AG04450 (cell line): ENCODE measurements at regions not wholly inside any gene's neighbourhood (a gene's known extent, or its start where the extent isn't known, plus 50 kb on each side); places are given as distances from the start of the nearest gene placed in this dataset.

Experiments
- CTCF ChIA-PET: fragments of 300-600, 350-600 bp; formaldehyde crosslinking; extraction: SDS; loops from one replicate; lab custom pipeline; 2022; ENCODE audit warnings: antibody characterized with exemption, inconsistent platforms; lab: Charles Lee
- POLR2A ChIA-PET: fragments of 350-600 bp; formaldehyde crosslinking; extraction: SDS; loops from one replicate; lab custom pipeline; 2021; ENCODE audit warnings: antibody characterized with exemption, inconsistent platforms; lab: Yijun Ruan, JAX
- DNase-seq: peaks from one replicate; pipeline ENCODE4 v3.0.0-alpha.2; 2011; ENCODE audit warnings: low read depth, low spot score
- H3K27ac ChIP-seq: one replicate; pipeline ENCODE4 v1.5.1; 2012; ENCODE audit warnings: low read depth, low read length, control low read depth
- H3K27me3 ChIP-seq: one replicate; pipeline ENCODE4 v1.6.0; 2012; ENCODE audit warnings: low read length; ENCODE audit not compliant: control insufficient read depth, insufficient read depth
- H3K4me3 ChIP-seq: 2 replicates; pipeline ENCODE4 v1.5.1; 2011; ENCODE audit warnings: mild to moderate bottlenecking, low read depth, low read length, control low read depth
- H3K9me3 ChIP-seq: 2 replicates; pipeline ENCODE4 v1.5.1; 2012; ENCODE audit warnings: low read length; ENCODE audit not compliant: control insufficient read depth, insufficient read depth
- TF ChIP-seq, protein P1 (sequence below): IDR thresholded peaks from 2 replicates; pipeline ENCODE4 v1.5.1; 2011; ENCODE audit warnings: low read depth, low read length, control low read depth, inconsistent platforms

DNA sequence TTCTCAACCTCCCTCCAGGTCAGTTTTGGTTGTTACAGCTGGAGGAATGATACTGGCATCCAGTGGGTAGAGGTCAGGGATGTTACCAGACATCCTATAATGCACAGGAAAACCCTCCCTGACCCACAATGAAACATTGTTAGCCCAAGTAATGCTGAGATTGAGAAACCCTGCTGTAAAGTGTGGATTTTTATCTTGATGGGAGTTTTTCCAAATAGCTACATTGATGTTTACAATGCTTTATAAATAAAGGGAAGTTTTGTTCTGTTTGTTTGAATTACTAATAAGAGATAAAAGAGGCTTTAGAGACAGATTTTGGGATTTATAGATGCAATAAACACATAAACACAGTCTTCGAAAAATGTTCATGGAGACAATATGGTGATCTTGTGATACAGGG lies 194.0 kb upstream of the NUDT6 start:
- Histone ChIP-seq H3K4me3 (no peak overlapping the region), H3K27ac (no peak overlapping the region), H3K27me3 (no peaks in the 10 kb centered on the region), H3K9me3 (peaks cover 21% of the 10 kb centered on the region)
- ChIA-PET POLR2A (no interaction called here), CTCF (no interaction called here)
- no peak for DNase-seq
- TF ChIP-seq, protein P1, sequence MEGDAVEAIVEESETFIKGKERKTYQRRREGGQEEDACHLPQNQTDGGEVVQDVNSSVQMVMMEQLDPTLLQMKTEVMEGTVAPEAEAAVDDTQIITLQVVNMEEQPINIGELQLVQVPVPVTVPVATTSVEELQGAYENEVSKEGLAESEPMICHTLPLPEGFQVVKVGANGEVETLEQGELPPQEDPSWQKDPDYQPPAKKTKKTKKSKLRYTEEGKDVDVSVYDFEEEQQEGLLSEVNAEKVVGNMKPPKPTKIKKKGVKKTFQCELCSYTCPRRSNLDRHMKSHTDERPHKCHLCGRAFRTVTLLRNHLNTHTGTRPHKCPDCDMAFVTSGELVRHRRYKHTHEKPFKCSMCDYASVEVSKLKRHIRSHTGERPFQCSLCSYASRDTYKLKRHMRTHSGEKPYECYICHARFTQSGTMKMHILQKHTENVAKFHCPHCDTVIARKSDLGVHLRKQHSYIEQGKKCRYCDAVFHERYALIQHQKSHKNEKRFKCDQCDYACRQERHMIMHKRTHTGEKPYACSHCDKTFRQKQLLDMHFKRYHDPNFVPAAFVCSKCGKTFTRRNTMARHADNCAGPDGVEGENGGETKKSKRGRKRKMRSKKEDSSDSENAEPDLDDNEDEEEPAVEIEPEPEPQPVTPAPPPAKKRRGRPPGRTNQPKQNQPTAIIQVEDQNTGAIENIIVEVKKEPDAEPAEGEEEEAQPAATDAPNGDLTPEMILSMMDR = no peak

DNA sequence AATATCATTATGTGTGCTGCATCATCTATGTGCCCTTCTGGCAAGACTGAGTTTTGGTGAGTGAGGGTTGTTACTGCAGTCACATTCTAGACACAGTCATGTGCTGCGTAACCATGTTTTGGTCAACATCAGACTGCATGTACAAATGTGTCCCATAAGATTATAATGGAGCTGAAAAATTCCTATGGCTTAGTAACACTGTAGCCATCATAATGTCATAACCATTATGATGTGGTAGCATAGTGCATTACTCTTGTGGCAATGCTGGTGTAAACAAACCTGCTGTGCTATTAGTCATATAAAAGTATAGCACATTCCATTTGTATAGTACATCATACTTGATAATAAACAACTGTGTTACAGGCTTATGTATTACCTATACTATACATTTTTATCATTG lies 198.1 kb upstream of the NUDT6 start:
- peaks cover 1% of the 10 kb centered on the region; the same call in 1 of the 2 replicates for H3K9me3 ChIP-seq
- ChIA-PET POLR2A (interaction anchor here (0.7 kb wide), 2 partner anchors 248 to 275 kb away, joined by 3 read pairs; no protein-coding TSS in a partner anchor), CTCF (interaction anchor here (0.8 to 1.2 kb wide), 2 partner anchors 17 to 270 kb away, joined by 3 read pairs; no protein-coding TSS in a partner anchor)
- H3K27ac ChIP-seq = no peak overlapping the region
- TF ChIP-seq, protein P1 = no peak
- no peaks in the 10 kb centered on the region for H3K27me3 ChIP-seq
- H3K4me3 ChIP-seq = no peak overlapping the region
- DNase-seq = no peak

DNA sequence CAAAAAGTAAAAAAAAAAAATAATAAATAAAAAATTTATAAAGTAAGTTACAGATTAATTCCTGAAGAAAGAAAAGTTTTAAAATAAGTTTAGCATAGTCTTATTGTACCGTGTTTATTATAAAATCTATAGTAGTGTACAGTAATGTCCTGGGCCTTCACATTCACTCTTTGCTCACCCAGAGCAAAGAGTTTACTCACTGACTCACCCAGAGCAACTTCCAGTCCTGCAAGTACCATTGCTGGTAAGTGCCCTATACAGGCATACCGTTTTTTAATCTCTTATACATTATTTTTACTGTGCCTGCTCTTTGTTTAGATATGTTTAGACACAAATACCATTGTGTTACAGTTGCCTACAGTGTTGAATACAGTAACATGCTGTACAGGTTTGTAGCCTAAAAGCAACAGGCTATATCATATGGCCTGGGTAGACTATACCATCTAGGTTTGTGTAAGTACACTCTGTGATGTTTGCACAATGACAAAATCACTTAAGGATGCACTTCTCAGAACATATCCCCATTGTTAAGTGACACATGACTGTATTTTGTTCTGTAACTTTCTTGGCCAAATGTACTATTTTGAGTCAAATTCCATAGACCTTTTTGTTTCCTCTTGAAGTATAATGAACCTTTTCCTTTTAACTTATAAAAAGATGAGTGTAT lies 199.0 kb upstream of the NUDT6 start:
- no peak for DNase-seq
- Histone ChIP-seq H3K4me3 (no peak overlapping the region), H3K27ac (no peak overlapping the region), H3K27me3 (no peaks in the 10 kb centered on the region), H3K9me3 (no peaks in the 10 kb centered on the region)
- ChIA-PET CTCF (interaction anchor here (1.2 kb wide), 1 partner anchor 269 kb away, joined by 3 read pairs; no protein-coding TSS in a partner anchor), POLR2A (interaction anchor here (0.7 kb wide), 2 partner anchors 247 to 274 kb away, joined by 3 read pairs; no protein-coding TSS in a partner anchor)
- TF ChIP-seq, protein P1 = no peak

DNA sequence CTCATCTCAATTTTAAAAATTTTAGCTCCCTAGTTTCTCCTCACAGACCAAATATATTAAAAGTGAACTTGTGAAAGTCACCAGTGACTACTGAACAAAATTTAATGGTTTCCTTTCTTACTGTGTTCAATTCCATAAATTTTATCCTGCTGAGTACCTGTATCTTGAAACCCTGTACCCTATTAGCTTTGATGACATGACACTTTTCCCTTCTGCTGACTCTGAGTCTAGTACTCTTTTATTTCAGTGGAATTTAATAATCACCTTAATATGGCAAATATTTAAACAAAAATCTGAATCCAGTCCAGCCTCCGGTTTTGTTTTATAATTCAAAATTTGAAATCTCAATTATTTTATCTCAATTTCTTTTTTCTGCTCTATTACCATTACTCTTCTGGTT lies 203.1 kb upstream of the NUDT6 start:
- Histone ChIP-seq H3K27ac (no peak overlapping the region), H3K9me3 (no peaks in the 10 kb centered on the region), H3K4me3 (no peak overlapping the region), H3K27me3 (no peaks in the 10 kb centered on the region)
- ChIA-PET CTCF (interaction anchor here (1.2 to 1.5 kb wide), 3 partner anchors 265 to 535 kb away, joined by 3 to 5 read pairs (median 4); no protein-coding TSS in a partner anchor), POLR2A (no interaction called here)
- no peak for DNase-seq
- TF ChIP-seq, protein P1 = no peak

DNA sequence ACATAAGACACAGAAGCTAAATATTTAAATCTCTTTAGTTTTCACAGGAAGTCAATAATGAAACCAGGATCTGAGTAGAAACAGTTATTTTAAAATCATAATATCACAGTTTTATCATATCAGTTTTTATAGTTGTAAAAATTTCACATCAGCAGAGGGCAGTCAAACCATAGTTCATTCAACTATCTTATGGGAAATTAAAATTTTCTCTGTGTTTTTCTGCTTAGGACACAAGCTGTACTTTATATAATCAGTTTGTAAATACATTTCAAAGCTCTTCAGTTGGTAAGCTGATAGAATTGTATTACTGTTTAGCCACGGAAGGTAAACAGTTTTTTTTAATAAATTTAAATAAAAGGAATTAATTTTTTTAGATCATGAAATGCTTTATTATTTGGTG lies 204.8 kb upstream of the NUDT6 start:
- no peak overlapping the region for H3K27ac ChIP-seq
- no peak overlapping the region for H3K4me3 ChIP-seq
- no peaks in the 10 kb centered on the region for H3K9me3 ChIP-seq
- POLR2A ChIA-PET = no interaction called here
- no peaks in the 10 kb centered on the region for H3K27me3 ChIP-seq
- DNase-seq = no peak
- CTCF ChIA-PET = interaction anchor here (0.6 to 2.5 kb wide), 22 partner anchors 21 to 1195 kb away, joined by 3 to 14 read pairs (median 4); partner anchors contain the start of gene SPRY1
- TF ChIP-seq, protein P1 = peak; percentile 32
